Right cardiac atrium (tissue), 5 donors: ENCODE measurements at regions not wholly inside any gene's neighbourhood (a gene's known extent, or its start where the extent isn't known, plus 50 kb on each side); places are given as distances from the start of the nearest gene placed in this dataset.
A peak's percentile ranks its signal among the peaks of the same experiment; 100 is the strongest.

ENCODE experiments used
- ATAC-seq, 2 donors: fragments of 200-7000 bp; cut with Tn5 transposase; one replicate each; pipeline versions ENCODE4 v1.8.0 to v1.9.1; 2020; ENCODE audit warnings: moderate library complexity in 2 of 2, mild to moderate bottlenecking in 1 of 2
- DNase-seq, 3 donors: peaks; one replicate each; pipeline ENCODE4 v3.0.0-alpha.2; 2020
- H3K27ac ChIP-seq: one replicate; pipeline ENCODE4 v1.5.1; 2013; ENCODE audit warnings: mild to moderate bottlenecking, low read length, control low read depth, moderate library complexity
- H3K27me3 ChIP-seq: one replicate; pipeline ENCODE4 v1.6.1; 2013; ENCODE audit not compliant: control insufficient read depth, insufficient read depth
- H3K4me1 ChIP-seq: one replicate; pipeline ENCODE4 v1.6.1; 2013; ENCODE audit warnings: low read length; ENCODE audit not compliant: control insufficient read depth, insufficient read depth
- H3K4me3 ChIP-seq: one replicate; pipeline ENCODE4 v1.5.1; 2013; ENCODE audit warnings: low read length, control low read depth
- H3K9me3 ChIP-seq: one replicate; pipeline ENCODE4 v1.6.1; 2013; ENCODE audit warnings: low read length; ENCODE audit not compliant: control insufficient read depth
- WGBS: extraction: QIAGEN DNeasy Blood & Tissue Kit; methylation state at CpG from one replicate; pipeline ENCODE4 v1.1.7; 2013; 5-methylcytosine and 5-hydroxymethylcytosine counted together
- intact Hi-C, 4 donors: fragments of 100-400 bp; cut with DNase I; formaldehyde crosslinking; loops; one replicate each; pipeline versions ENCODE4 v1.11.0 to v1.14.0; 2022 to 2023
- donor health status: healthy with polysubstance abuse.
- donor health status: DM: no; HTN: yes; CAD: no.
- donor health status: DM: no; HTN: no; CAD: no.
- donor health status: DM: no; HTN: yes; CAD: no; lungs with severe emphysema.
- donor health status: DM: yes; HTN: yes; CAD: no.

GRCh38 chr15:75100679-75101078, 77.3 kb downstream of the PPCDC start:
- Histone ChIP-seq H3K27me3 (no peaks in the 10 kb centered on the region), H3K4me1 (no peaks in the 10 kb centered on the region), H3K9me3 (no peaks in the 10 kb centered on the region), H3K27ac (no peak overlapping the region), H3K4me3 (no peak overlapping the region)
- intact Hi-C loops: no loop called here
- ATAC-seq: no peak
- no peak for DNase-seq
- WGBS: 93% methylated on average over 2 of the region's 2 CpGs

- intact Hi-C loops: no loop called here
- 56% methylated on average over 3 of the region's 3 CpGs for WGBS
- Histone ChIP-seq H3K27ac (no peak overlapping the region), H3K27me3 (no peaks in the 10 kb centered on the region), H3K4me3 (no peak overlapping the region), H3K4me1 (no peaks in the 10 kb centered on the region), H3K9me3 (no peaks in the 10 kb centered on the region)
- ATAC-seq: peak; percentile 78 to 84
- DNase-seq: no peak
Observed at GRCh38 chr15:75104804-75105557, 81.6 kb downstream of the PPCDC start.

- no peaks in the 10 kb centered on the region for H3K4me1 ChIP-seq
- no peak for DNase-seq
- no peaks in the 10 kb centered on the region for H3K9me3 ChIP-seq
- no peaks in the 10 kb centered on the region for H3K27me3 ChIP-seq
- intact Hi-C loops: no loop called here
- 92% methylated on average over 2 of the region's 2 CpGs for WGBS
- no peak overlapping the region for H3K27ac ChIP-seq
- no peak for ATAC-seq
- no peak overlapping the region for H3K4me3 ChIP-seq
Observed at GRCh38 chr15:75107516-75107907, 84.1 kb downstream of the PPCDC start.

DNA sequence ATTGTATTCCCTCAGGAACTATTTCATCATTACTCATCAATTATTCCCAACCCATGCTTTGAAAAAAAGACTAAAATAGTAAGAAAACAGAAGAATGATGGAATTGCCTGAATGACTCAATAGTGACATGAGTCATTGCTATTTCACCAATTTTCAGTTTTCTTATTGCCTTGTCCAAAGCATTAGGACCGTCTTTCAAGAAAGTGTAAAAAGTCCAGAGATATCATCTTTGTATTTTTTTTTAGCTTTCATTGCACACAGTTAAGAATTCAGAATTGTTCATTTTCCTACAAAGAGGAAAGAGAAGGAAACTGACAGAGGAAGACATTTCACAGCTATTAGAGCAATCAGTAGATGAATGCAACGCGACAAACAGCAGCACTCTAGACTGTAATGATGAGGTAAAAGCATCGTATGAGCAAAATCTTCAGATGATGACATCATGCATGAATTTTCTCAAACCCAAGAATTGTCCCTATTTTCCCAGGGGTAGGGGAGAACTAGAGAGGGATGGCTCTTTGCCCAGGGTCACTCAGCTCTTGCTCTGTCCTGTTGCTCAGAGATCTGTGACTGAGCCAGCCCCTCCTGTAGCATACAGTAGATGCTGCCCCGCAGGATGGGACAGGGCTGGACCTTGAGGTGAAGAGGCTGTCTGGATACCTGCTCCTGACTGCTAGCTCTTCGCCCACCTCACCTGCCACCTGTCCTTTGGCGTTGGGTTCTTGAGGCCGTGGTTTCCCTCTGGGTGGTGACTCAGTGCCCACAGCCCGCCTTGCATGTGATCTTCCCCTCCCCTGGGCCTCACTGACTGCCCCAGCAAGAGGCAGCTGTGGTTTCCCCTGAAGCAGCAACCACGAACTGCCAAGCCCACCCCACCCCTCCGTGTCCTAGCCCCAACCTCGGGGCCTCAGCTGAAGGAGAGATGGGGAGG, 84.8 kb downstream of the PPCDC start:
- no peaks in the 10 kb centered on the region for H3K9me3 ChIP-seq
- DNase-seq (peak in 1 of 3 donors; percentile 48), ATAC-seq (peak; percentile 8 to 12)
- H3K4me1 ChIP-seq: no peaks in the 10 kb centered on the region
- intact Hi-C loops: no loop called here
- WGBS: 72% methylated on average over 12 of the region's 12 CpGs
- no peaks in the 10 kb centered on the region for H3K27me3 ChIP-seq
- no peak overlapping the region for H3K27ac ChIP-seq
- no peak overlapping the region for H3K4me3 ChIP-seq

DNA sequence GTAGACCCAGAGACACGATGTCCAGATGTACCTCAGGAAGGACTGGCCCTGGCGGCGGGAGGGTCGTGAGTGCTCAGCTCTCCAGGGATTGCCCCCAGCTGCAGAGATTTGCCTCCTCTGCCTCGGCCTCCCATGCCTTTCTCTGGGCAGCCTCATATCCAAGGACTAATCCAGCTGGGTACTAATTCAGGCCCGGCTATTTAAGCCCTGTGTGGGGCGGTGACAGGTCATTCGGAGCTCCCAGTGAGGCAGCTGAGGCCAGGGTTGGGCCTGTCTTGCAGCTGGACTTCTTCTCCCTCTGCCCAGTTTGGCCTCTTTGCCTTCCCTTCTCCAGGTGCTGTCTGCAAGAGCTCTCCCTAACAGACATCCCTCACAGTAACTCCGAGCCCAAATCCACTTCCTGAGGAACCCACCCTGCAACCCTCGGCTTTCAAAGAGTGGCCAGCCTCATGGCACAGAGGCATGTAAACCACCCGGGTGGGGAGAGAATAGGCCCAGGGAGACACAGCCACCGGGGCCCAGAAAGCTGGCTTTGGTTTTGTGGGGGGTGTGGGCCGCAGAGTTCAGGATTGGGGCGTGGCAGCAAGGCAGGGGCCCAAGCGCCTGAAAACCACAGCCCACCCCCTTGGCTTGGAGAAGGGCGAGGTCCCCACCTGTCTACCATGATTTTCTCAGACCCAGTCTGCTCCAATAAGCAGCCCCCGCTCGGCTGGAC, 85.8 kb downstream of the PPCDC start:
- intact Hi-C loops: no loop called here

DNA sequence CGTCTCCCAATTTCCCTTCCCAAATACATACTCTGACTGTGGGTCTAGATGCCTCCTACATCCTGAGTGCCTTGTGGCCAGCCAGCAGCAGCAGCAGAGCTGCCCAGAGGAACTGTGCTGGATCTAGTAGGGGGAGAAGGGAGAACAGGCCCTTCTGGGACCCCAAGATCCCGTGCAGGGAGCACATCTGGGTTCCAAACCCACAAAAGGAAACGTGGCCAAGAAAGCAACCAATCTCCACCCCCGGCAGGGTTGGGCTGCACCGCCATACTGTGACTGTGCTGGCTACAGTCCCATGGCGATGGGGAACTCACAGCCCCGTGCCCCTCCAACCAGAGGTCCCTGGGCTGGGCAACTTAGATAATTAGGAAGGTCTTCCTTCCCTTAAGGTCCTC, 86.3 kb downstream of the PPCDC start:
- H3K9me3 ChIP-seq: no peaks in the 10 kb centered on the region
- ATAC-seq: no peak
- H3K27ac ChIP-seq: no peak overlapping the region
- H3K27me3 ChIP-seq: no peaks in the 10 kb centered on the region
- DNase-seq: no peak
- no peaks in the 10 kb centered on the region for H3K4me1 ChIP-seq
- no peak overlapping the region for H3K4me3 ChIP-seq
- 79% methylated on average over 7 of the region's 7 CpGs for WGBS
- intact Hi-C loops: loop anchor here in 1 of 4 donors (10.0 kb wide), 1 partner anchor 85 kb away; no protein-coding TSS in a partner anchor

More for the DNA sequence above, 85.8 kb downstream of the PPCDC start:
- Histone ChIP-seq H3K4me3 (no peak overlapping the region), H3K4me1 (no peaks in the 10 kb centered on the region), H3K27me3 (no peaks in the 10 kb centered on the region), H3K9me3 (no peaks in the 10 kb centered on the region), H3K27ac (no peak overlapping the region)
- ATAC-seq (no peak), DNase-seq (no peak)
- 88% methylated on average over 18 of the region's 18 CpGs for WGBS

DNA sequence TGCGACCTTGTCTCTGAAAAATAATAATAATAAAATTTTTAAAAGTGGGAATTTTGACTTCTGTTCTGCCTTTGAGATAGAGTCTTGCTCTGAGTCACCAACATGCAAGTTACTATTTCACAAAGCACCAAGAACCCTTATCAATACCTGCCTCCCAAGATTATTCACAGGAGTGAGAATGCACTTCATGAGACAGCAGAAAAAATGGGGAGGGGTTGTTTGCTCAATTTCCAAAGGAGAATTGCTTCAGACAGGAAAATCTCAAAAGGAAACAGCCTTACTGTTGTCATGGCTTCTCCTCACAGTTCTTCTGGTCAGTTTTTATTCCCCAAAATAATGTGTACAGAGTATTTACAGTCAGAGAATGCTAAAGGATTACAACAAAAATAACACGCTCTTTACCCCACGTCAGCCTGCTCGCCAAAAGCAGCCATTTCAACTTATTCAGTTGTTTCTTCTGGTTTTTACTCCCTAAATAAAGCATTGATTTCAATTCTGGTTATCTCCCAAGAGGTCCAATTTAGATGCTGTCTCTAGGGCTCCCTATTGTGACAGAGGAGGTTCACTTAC, 89.0 kb downstream of the PPCDC start:
- H3K4me3 ChIP-seq: no peak overlapping the region
- 88% methylated on average over 4 of the region's 4 CpGs for WGBS
- intact Hi-C loops: loop anchor here in 1 of 4 donors (10.0 kb wide), 1 partner anchor 82 kb away; no protein-coding TSS in a partner anchor
- no peaks in the 10 kb centered on the region for H3K4me1 ChIP-seq
- H3K27ac ChIP-seq: no peak overlapping the region
- DNase-seq: no peak
- no peaks in the 10 kb centered on the region for H3K27me3 ChIP-seq
- no peak for ATAC-seq
- no peaks in the 10 kb centered on the region for H3K9me3 ChIP-seq

DNA sequence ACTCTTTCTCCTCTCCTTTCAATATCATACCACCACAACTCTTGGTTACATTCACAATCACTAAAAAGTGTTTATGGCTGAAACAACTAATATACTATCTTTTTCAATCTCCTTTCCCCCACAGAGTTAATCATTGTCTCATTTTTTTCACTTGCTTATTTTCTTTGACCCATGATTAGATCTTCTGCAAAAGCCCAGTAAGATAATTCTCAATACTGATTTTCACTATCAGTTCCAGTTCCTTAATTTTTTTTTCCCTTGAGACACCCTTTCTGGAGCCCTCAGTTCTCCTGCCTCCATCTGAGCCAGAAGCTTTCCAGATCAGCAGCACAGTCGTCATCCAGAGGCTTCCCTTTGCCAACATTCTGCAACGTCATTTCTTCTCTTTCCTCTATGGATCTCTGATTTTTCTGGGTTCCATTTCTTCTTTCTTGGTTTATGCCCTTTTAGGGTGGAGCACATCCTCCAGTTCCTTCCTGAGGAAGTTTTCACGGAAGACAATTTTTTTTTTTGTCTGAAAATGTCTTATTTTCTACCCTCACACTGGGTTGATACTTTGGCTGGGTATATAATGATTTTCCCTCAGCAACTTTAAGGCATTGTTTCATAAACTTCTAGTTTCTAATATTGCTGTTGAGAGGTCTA, 88.7 kb upstream of the C15orf39 start:
- DNase-seq (no peak), ATAC-seq (peak in 1 of 2 donors; percentile 54)
- H3K27ac ChIP-seq: no peak overlapping the region
- no peaks in the 10 kb centered on the region for H3K27me3 ChIP-seq
- H3K4me3 ChIP-seq: no peak overlapping the region
- intact Hi-C loops: loop anchor here in 1 of 4 donors (10.0 kb wide), 1 partner anchor 82 kb away; no protein-coding TSS in a partner anchor
- no peaks in the 10 kb centered on the region for H3K4me1 ChIP-seq
- WGBS: 31% methylated on average over 3 of the region's 3 CpGs
- no peaks in the 10 kb centered on the region for H3K9me3 ChIP-seq

GRCh38 chr15:75114327-75114726, 87.4 kb upstream of the C15orf39 start:
- DNase-seq (no peak), ATAC-seq (no peak)
- intact Hi-C loops: loop anchor here in 1 of 4 donors (10.0 kb wide), 1 partner anchor 80 kb away; no protein-coding TSS in a partner anchor
- Histone ChIP-seq H3K9me3 (no peaks in the 10 kb centered on the region), H3K4me3 (no peak overlapping the region), H3K27me3 (no peaks in the 10 kb centered on the region), H3K27ac (no peak overlapping the region), H3K4me1 (no peaks in the 10 kb centered on the region)
- 88% methylated on average over 7 of the region's 7 CpGs for WGBS

- intact Hi-C loops: loop anchor here in 1 of 4 donors (10.0 kb wide), 1 partner anchor 80 kb away; no protein-coding TSS in a partner anchor
- DNase-seq: no peak
- no peak overlapping the region for H3K4me3 ChIP-seq
- WGBS: 91% methylated on average over 3 of the region's 3 CpGs
- no peaks in the 10 kb centered on the region for H3K9me3 ChIP-seq
- H3K4me1 ChIP-seq: no peaks in the 10 kb centered on the region
- no peaks in the 10 kb centered on the region for H3K27me3 ChIP-seq
- no peak for ATAC-seq
- H3K27ac ChIP-seq: no peak overlapping the region
Observed at GRCh38 chr15:75114796-75115195, 86.9 kb upstream of the C15orf39 start.
